ENCODE measurements at regions not wholly inside any gene's neighbourhood (a gene's known extent, or its start where the extent isn't known, plus 50 kb on each side); places are given as distances from the start of the nearest gene placed in this dataset.

GRCh38 chr7:115496006-115496405 is 534.6 kb downstream of the TFEC start:
- intact Hi-C loops (cut with micrococcal nuclease) = no loop called here
- FAIRE-seq (no peak), DNase-seq (ENCODE audit: low read depth, low spot score) (no peak)
- Histone ChIP-seq H3K4me3 (replicated peaks in 1 of 3; ENCODE audit: insufficient read depth in 1 of 3, low read depth in 1 of 3, low read length in 3 of 3) (no peak overlapping the region), H3K9me3 (replicated peaks; ENCODE audit: control insufficient read depth, insufficient read depth, low read length) (no peaks in the 10 kb centered on the region), H4K20me1 (replicated peaks; ENCODE audit: control insufficient read depth, extremely low read depth, insufficient read depth, low read length) (no peaks in the 10 kb centered on the region), H2AFZ (ENCODE audit: low read depth, low read length) (no peak overlapping the region), H3K4me1 (ENCODE audit: control insufficient read depth, extremely low read depth, insufficient read depth, low read length) (no peaks in the 10 kb centered on the region), H3K36me3 (ENCODE audit: control insufficient read depth in 2 of 2, extremely low read depth in 1 of 2, insufficient read depth in 2 of 2, low read length in 2 of 2) (no peaks in the 10 kb centered on the region), H3K9me1 (replicated peaks; ENCODE audit: control insufficient read depth, extremely low read depth, insufficient read depth, low read length) (no peaks in the 10 kb centered on the region), H3K27ac (ENCODE audit: insufficient read depth, low read depth, low read length) (no peak overlapping the region), H3K9ac (replicated peaks; ENCODE audit: extremely low read depth, insufficient read depth, low read length) (no peak overlapping the region), H3K4me2 (ENCODE audit: insufficient read depth, low read length) (no peak overlapping the region), H3K27me3 (ENCODE audit: control insufficient read depth in 2 of 2, insufficient read depth in 2 of 2, low read length in 2 of 2) (peaks cover 0 to 2% of the 10 kb centered on the region in 2 experiments), H3K79me2 (ENCODE audit: control insufficient read depth, insufficient read depth, low read length) (no peaks in the 10 kb centered on the region)
- TF ChIP-seq MYC (IDR thresholded peaks at IDR 0.05; ENCODE audit: low read depth, low read length) (no peak), POLR2A (IDR thresholded peaks at IDR 0.05; ENCODE audit: low read depth, low read length) (no peak), POLR2AphosphoS5 (IDR thresholded peaks at IDR 0.05; ENCODE audit: insufficient read depth, low read depth, low read length) (no peak), EZH2 (IDR thresholded peaks at IDR 0.05; ENCODE audit: borderline replicate concordance, low read depth, low read length, severe bottlenecking) (no peak), FOS (IDR thresholded peaks at IDR 0.05; ENCODE audit: borderline replicate concordance, insufficient read depth, low read length) (no peak), JUN (IDR thresholded peaks at IDR 0.05; ENCODE audit: borderline replicate concordance, insufficient read depth, insufficient read length, low read depth) (no peak), GATA2 (IDR thresholded peaks at IDR 0.05; ENCODE audit: insufficient read depth, insufficient read length, low read depth, low read length) (no peak), CTCF (IDR thresholded peaks at IDR 0.05; ENCODE audit: extremely low read depth in 1 of 2, insufficient read depth in 1 of 2, low read depth in 1 of 2, low read length in 2 of 2) (no peak)
- TF ChIP-seq, protein P1, sequence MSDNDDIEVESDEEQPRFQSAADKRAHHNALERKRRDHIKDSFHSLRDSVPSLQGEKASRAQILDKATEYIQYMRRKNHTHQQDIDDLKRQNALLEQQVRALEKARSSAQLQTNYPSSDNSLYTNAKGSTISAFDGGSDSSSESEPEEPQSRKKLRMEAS (IDR thresholded peaks at IDR 0.05; ENCODE audit: insufficient read depth, insufficient read length) = no peak
- ChIA-PET POLR2A (no interaction called here), CTCF (interaction anchor here (0.9 to 2.4 kb wide), 5 partner anchors 10 to 184 kb away, joined by 3 to 9 read pairs (median 4); no protein-coding TSS in a partner anchor)
- no TSS peak for BruUV-seq (replicated peaks)
- dilution Hi-C loops (cut with MboI; ENCODE audit: extremely low pct_ligation_motif_present, low sequenced_read_pairs) = no loop called here

All from endothelial cell of umbilical vein (primary cell).